ENCODE measurements at regions not wholly inside any gene's neighbourhood (a gene's known extent, or its start where the extent isn't known, plus 50 kb on each side); places are given as distances from the start of the nearest gene placed in this dataset.

DNA sequence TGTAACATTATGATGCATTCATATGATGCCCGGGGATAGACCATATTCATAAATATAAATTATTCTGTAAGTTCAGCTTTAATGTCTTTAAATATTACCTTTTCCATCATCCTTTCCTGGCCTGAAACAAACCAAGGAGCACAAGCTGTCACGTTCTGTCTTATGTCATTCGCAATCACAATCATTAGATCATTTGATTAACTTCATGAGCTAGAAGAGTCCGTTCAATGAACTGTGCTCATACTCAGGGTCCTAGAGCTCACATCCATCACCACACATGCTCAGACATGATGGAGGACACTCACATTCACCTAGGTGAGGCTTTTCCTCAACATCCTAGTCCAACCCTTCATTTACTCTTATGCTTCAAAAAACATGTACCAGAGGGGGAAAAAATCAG is 599.0 kb upstream of the ID2 start:
- DNase-seq: no peak
- Mint-ChIP-seq H3K4me3 (no peak overlapping the region), H3K27me3 (ENCODE audit: insufficient read depth) (peaks cover 2% of the 10 kb centered on the region; the same call in 1 of the 2 replicates), H3K27ac (no peak overlapping the region), H3K36me3 (ENCODE audit: low read depth) (0 out of 2 replicates have a peak, but pooled peaks cover under 1% of the 10 kb centered on the region), H3K9me3 (no peaks in the 10 kb centered on the region), H3K4me1 (ENCODE audit: low read depth) (no peaks in the 10 kb centered on the region)
- TF ChIP-seq, protein P1, sequence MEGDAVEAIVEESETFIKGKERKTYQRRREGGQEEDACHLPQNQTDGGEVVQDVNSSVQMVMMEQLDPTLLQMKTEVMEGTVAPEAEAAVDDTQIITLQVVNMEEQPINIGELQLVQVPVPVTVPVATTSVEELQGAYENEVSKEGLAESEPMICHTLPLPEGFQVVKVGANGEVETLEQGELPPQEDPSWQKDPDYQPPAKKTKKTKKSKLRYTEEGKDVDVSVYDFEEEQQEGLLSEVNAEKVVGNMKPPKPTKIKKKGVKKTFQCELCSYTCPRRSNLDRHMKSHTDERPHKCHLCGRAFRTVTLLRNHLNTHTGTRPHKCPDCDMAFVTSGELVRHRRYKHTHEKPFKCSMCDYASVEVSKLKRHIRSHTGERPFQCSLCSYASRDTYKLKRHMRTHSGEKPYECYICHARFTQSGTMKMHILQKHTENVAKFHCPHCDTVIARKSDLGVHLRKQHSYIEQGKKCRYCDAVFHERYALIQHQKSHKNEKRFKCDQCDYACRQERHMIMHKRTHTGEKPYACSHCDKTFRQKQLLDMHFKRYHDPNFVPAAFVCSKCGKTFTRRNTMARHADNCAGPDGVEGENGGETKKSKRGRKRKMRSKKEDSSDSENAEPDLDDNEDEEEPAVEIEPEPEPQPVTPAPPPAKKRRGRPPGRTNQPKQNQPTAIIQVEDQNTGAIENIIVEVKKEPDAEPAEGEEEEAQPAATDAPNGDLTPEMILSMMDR (IDR thresholded peaks at IDR 0.05): no peak

DNA sequence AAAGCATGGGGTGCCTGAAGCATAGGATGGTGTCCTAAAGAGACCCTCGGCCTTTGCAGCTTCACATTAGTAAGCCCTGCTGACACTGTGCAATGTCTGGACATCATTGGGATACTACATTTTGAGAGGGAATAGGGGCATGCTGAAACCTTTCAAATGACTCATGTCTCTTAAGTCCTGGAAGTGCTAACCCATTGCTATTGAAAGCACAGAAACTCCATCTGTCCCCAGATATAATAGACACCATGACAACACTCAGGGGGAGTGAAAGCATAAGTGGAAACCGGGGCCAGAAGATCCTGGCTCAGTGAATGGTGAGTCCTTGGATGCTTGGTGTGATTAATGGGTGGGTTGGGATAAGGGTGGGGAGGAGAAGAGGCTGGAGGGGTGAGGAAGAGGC is 595.5 kb upstream of the ID2 start:
- no peak for DNase-seq
- Mint-ChIP-seq H3K4me3 (peak overlapping the region; percentile 75; the same call in 1 of the 2 replicates), H3K36me3 (ENCODE audit: low read depth) (no peaks in the 10 kb centered on the region), H3K9me3 (no peaks in the 10 kb centered on the region), H3K27me3 (ENCODE audit: insufficient read depth) (no peaks in the 10 kb centered on the region; the same call in 1 of the 2 replicates), H3K4me1 (ENCODE audit: low read depth) (no peaks in the 10 kb centered on the region), H3K27ac (peak overlapping the region; percentile 84)
- TF ChIP-seq, protein P1 (IDR thresholded peaks at IDR 0.05): no peak

- no peaks in the 10 kb centered on the region; the same call in 1 of the 2 replicates for H3K27me3 Mint-ChIP-seq (ENCODE audit: insufficient read depth)
- H3K4me1 Mint-ChIP-seq (ENCODE audit: low read depth): no peaks in the 10 kb centered on the region
- H3K4me3 Mint-ChIP-seq: peak overlapping the region; percentile 75
- DNase-seq: peak; percentile 94
- H3K27ac Mint-ChIP-seq: peak overlapping the region; percentile 84
- TF ChIP-seq, protein P1 (IDR thresholded peaks at IDR 0.05): no peak
- H3K9me3 Mint-ChIP-seq: no peaks in the 10 kb centered on the region
- no peaks in the 10 kb centered on the region for H3K36me3 Mint-ChIP-seq (ENCODE audit: low read depth)
Observed at GRCh38 chr2:8086796-8087479, 594.9 kb upstream of the ID2 start.

DNA sequence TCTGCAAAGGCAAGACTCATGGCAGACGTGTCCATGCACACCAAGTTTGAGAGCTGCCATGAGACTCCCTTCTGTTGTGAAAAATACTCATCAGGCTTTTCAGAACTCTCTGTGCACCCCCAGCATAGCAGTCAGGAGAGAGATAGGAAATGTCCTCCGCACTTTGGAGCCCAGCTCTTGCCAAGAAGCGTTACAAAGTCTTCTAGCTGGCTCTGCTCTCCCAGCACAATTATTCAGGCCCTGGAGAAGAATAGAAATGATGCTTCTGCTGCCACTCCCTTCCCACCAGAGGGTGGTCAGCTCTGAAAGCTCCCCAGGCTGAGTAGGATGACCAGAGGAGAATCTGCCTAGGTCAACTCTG is 594.4 kb upstream of the ID2 start:
- no peaks in the 10 kb centered on the region; the same call in 1 of the 2 replicates for H3K27me3 Mint-ChIP-seq (ENCODE audit: insufficient read depth)
- DNase-seq: peak; percentile 59
- no peaks in the 10 kb centered on the region for H3K9me3 Mint-ChIP-seq
- H3K4me3 Mint-ChIP-seq: peak overlapping the region; percentile 75
- no peaks in the 10 kb centered on the region for H3K4me1 Mint-ChIP-seq (ENCODE audit: low read depth)
- TF ChIP-seq, protein P1 (IDR thresholded peaks at IDR 0.05): no peak
- no peaks in the 10 kb centered on the region for H3K36me3 Mint-ChIP-seq (ENCODE audit: low read depth)
- H3K27ac Mint-ChIP-seq: peak overlapping the region; percentile 84

- no peak overlapping the region for H3K4me3 Mint-ChIP-seq
- no peaks in the 10 kb centered on the region; the same call in 1 of the 2 replicates for H3K27me3 Mint-ChIP-seq (ENCODE audit: insufficient read depth)
- H3K36me3 Mint-ChIP-seq (ENCODE audit: low read depth): no peaks in the 10 kb centered on the region
- TF ChIP-seq, protein P1 (IDR thresholded peaks at IDR 0.05): no peak
- no peak for DNase-seq
- no peak overlapping the region for H3K27ac Mint-ChIP-seq
- no peaks in the 10 kb centered on the region for H3K9me3 Mint-ChIP-seq
- H3K4me1 Mint-ChIP-seq (ENCODE audit: low read depth): no peaks in the 10 kb centered on the region
Observed at GRCh38 chr2:8088810-8089209, 593.0 kb upstream of the ID2 start.

All from HFFc6 (cell line).